GM19043 (cell line): ENCODE measurements at regions not wholly inside any gene's neighbourhood (a gene's known extent, or its start where the extent isn't known, plus 50 kb on each side); places are given as distances from the start of the nearest gene placed in this dataset.

Experiments used
- ATAC-seq: cut with Tn5 transposase; IDR thresholded peaks from one replicate; pipeline ENCODE4 v1.9.1; 2021; ENCODE audit warnings: low read depth; ENCODE audit not compliant: unreplicated experiment

GRCh38 chr18:24560511-24560981 lies 100.1 kb downstream of the HRH4 start:
- ATAC-seq: no peak

GRCh38 chr18:24561369-24561965 lies 101.0 kb downstream of the HRH4 start:
- ATAC-seq: no peak

GRCh38 chr18:24567199-24567598 lies 106.8 kb downstream of the HRH4 start:
- ATAC-seq: no peak

- ATAC-seq: no peak
These were observed 110.3 kb downstream of the HRH4 start for GRCh38 chr18:24570716-24571115.

- no peak for ATAC-seq
These were observed 122.3 kb downstream of the HRH4 start for GRCh38 chr18:24582771-24583170.

- ATAC-seq: no peak
These were observed 123.8 kb downstream of the HRH4 start for GRCh38 chr18:24584205-24584604.

GRCh38 chr18:24584813-24585212 lies 124.4 kb downstream of the HRH4 start:
- ATAC-seq: no peak

GRCh38 chr18:24585996-24586566 lies 125.6 kb downstream of the HRH4 start:
- ATAC-seq: no peak

- no peak for ATAC-seq
These were observed 126.4 kb downstream of the HRH4 start for GRCh38 chr18:24586662-24587360.

GRCh38 chr18:24588440-24588839 lies 128.0 kb downstream of the HRH4 start:
- ATAC-seq: no peak

- no peak for ATAC-seq
These were observed 130.5 kb downstream of the HRH4 start for GRCh38 chr18:24590946-24591345.

GRCh38 chr18:24593401-24593800 lies 133.0 kb downstream of the HRH4 start:
- ATAC-seq: no peak

- ATAC-seq: no peak
These were observed 133.4 kb downstream of the HRH4 start for GRCh38 chr18:24593886-24594285.

- ATAC-seq: no peak
These were observed 135.2 kb downstream of the HRH4 start for GRCh38 chr18:24595561-24596031.

GRCh38 chr18:24600076-24600654 lies 139.7 kb downstream of the HRH4 start:
- ATAC-seq: no peak

GRCh38 chr18:24601585-24601984 lies 141.1 kb downstream of the HRH4 start:
- ATAC-seq: no peak

GRCh38 chr18:24602201-24602600 lies 141.8 kb downstream of the HRH4 start:
- no peak for ATAC-seq

- ATAC-seq: no peak
These were observed 142.7 kb downstream of the HRH4 start for GRCh38 chr18:24603151-24603550.

- ATAC-seq: no peak
These were observed 145.0 kb downstream of the HRH4 start for GRCh38 chr18:24605444-24605843.

GRCh38 chr18:24609254-24609653 lies 148.8 kb downstream of the HRH4 start:
- ATAC-seq: no peak

GRCh38 chr18:24611075-24611474 lies 150.6 kb downstream of the HRH4 start:
- no peak for ATAC-seq
